HCT116 (cell line): ENCODE measurements at regions not wholly inside any gene's neighbourhood (a gene's known extent, or its start where the extent isn't known, plus 50 kb on each side); places are given as distances from the start of the nearest gene placed in this dataset.

Source experiments
- ATAC-seq: fragments of 200-7000 bp; cut with Tn5 transposase; 2 replicates; pipeline ENCODE4 v1.9.1; 2020; ENCODE audit warnings: mild to moderate bottlenecking, moderate library complexity
- BruUV-seq: library from RNA; stranded (reverse); fragments of 400-500 nt; replicated peaks from 2 replicates; lab custom pipeline; 2021; lab: Mats Ljungman, UMichigan
- CTCF ChIA-PET: fragments of 300-600 bp; sonication (Branson Sonifier 250); formaldehyde crosslinking; loops from one replicate; lab custom pipeline; 2021; ENCODE audit warnings: antibody characterized with exemption; lab: Charles Lee
- POLR2A ChIA-PET: fragments of 300-600, 350-600 bp; sonication (Branson Sonifier 250); formaldehyde crosslinking; loops from one replicate; lab custom pipeline; 2021; ENCODE audit warnings: antibody characterized with exemption; lab: Charles Lee
- RAD21 ChIA-PET, 2 experiments: fragments of 300-600 bp; sonication (Branson Sonifier 250); formaldehyde crosslinking; loops; one replicate each; lab custom pipeline; 2023; ENCODE audit warnings: low total read pairs in 2 of 2; ENCODE audit not compliant: uncharacterized antibody in 2 of 2, unreplicated experiment in 2 of 2, low non-redundant PET in 1 of 2; lab: Charles Lee
- DNase-seq: peaks from one replicate; pipeline ENCODE4 v3.0.0-alpha.2; 2010; ENCODE audit warnings: low read depth, low spot score
- H2AFZ ChIP-seq: fragments of 200-600 bp; shearing (Covaris generic), sonication (generic); 2 replicates; pipeline ENCODE4 v1.6.1; 2017; ENCODE audit warnings: low read depth, mixed run types, mixed read lengths, antibody characterized with exemption, low read length; ENCODE audit not compliant: poor library complexity, severe bottlenecking
- H3K27ac ChIP-seq: 2 replicates; pipeline ENCODE4 v1.5.1; 2012; ENCODE audit warnings: low read depth, low read length
- H3K27me3 ChIP-seq: fragments of 200-600 bp; sonication (generic); 2 replicates; pipeline ENCODE4 v1.6.1; 2016; ENCODE audit warnings: mixed run types, low read length, mixed read lengths; ENCODE audit not compliant: insufficient read depth
- H3K36me3 ChIP-seq, 2 experiments: fragments of 200-500 bp in 1 of 2; fragments of 200-600 bp in 1 of 2; sonication (Bioruptor generic) in 1 of 2; sonication (generic) in 1 of 2; 2 replicates each; pipeline versions ENCODE4 v1.5.1 to v1.6.1; 2014 to 2016; ENCODE audit warnings: low read length in 2 of 2, inconsistent platforms in 1 of 2, mixed read lengths in 1 of 2, mixed run types in 1 of 2; ENCODE audit not compliant: insufficient read depth in 2 of 2, control insufficient read depth in 1 of 2
- H3K4me1 ChIP-seq, 2 experiments: fragments of 200-600 bp in 1 of 2; sonication (generic) in 1 of 2; 2 replicates each; pipeline versions ENCODE4 v1.5.1 to v1.6.1; 2012 to 2017; ENCODE audit warnings: low read length in 2 of 2, inconsistent platforms in 1 of 2, mild to moderate bottlenecking in 1 of 2, mixed read lengths in 1 of 2, mixed run types in 1 of 2, moderate library complexity in 1 of 2; ENCODE audit not compliant: insufficient read depth in 2 of 2, control insufficient read depth in 1 of 2
- H3K4me2 ChIP-seq: fragments of 200-600 bp; sonication (generic); 2 replicates; pipeline ENCODE4 v1.6.1; 2017; ENCODE audit warnings: mixed run types, low read length, mixed read lengths
- H3K4me3 ChIP-seq, 2 experiments: fragments of 200-600 bp in 1 of 2; sonication (generic) in 1 of 2; replicated peaks in 1 of 2; 2 replicates each; pipeline ENCODE4 v1.5.1; 2011 to 2016; ENCODE audit warnings: low read length in 2 of 2, control low read depth in 1 of 2, low read depth in 1 of 2, mild to moderate bottlenecking in 1 of 2, mixed read lengths in 1 of 2, mixed run types in 1 of 2
- H3K79me2 ChIP-seq: fragments of 200-600 bp; sonication (generic); 2 replicates; pipeline ENCODE4 v1.6.1; 2017; ENCODE audit warnings: mild to moderate bottlenecking, mixed run types, low read length, moderate library complexity, mixed read lengths; ENCODE audit not compliant: insufficient read depth
- H3K9ac ChIP-seq: fragments of 200-600 bp; sonication (generic); 2 replicates; pipeline ENCODE4 v1.6.1; 2016; ENCODE audit warnings: low read length, mixed read lengths
- H3K9me2 ChIP-seq: fragments of 200-600 bp; sonication (generic), shearing (Covaris generic); 2 replicates; pipeline ENCODE4 v1.6.1; 2017; ENCODE audit warnings: mixed run types, mild to moderate bottlenecking, moderate library complexity; ENCODE audit not compliant: insufficient read depth
- H3K9me3 ChIP-seq, 2 experiments: fragments of 200-500 bp in 1 of 2; fragments of 200-600 bp in 1 of 2; sonication (Bioruptor generic) in 1 of 2; sonication (generic) in 1 of 2; 2 replicates each; pipeline ENCODE4 v1.6.1; 2014 to 2017; ENCODE audit warnings: low read length in 2 of 2, mixed read lengths in 2 of 2, inconsistent platforms in 1 of 2, low read depth in 1 of 2, mild to moderate bottlenecking in 1 of 2, mixed run types in 1 of 2, moderate library complexity in 1 of 2; ENCODE audit not compliant: control insufficient read depth in 1 of 2, insufficient read depth in 1 of 2
- H4K20me1 ChIP-seq: fragments of 200-600 bp; sonication (generic), shearing (Covaris generic); 2 replicates; pipeline ENCODE4 v1.6.1; 2017; ENCODE audit warnings: mixed run types, mild to moderate bottlenecking, moderate library complexity; ENCODE audit not compliant: insufficient read depth
- CTCF ChIP-seq, 3 experiments: fragments of 200-600 bp in 1 of 3; sonication (generic) in 1 of 3; IDR thresholded peaks in 2 of 3; conservative IDR thresholded peaks in 1 of 3; 2 replicates each; pipeline ENCODE4 v1.5.1; 2012 to 2017; ENCODE audit warnings: low read depth in 2 of 3, low read length in 2 of 3, antibody characterized with exemption in 1 of 3, borderline replicate concordance in 1 of 3, control low read depth in 1 of 3, mild to moderate bottlenecking in 1 of 3, mixed read lengths in 1 of 3, mixed run types in 1 of 3, moderate library complexity in 1 of 3; ENCODE audit not compliant: insufficient read depth in 1 of 3
- EZH2 ChIP-seq: fragments of 200-600 bp; sonication (generic); IDR thresholded peaks from 2 replicates; pipeline ENCODE4 v1.6.1; 2017; ENCODE audit warnings: antibody characterized with exemption, mixed run types
- JUND ChIP-seq: IDR thresholded peaks from 2 replicates; pipeline ENCODE4 v1.6.1; 2012
- REST ChIP-seq: IDR thresholded peaks from 2 replicates; pipeline ENCODE4 v1.6.1; 2012; ENCODE audit warnings: low read depth
- YY1 ChIP-seq: IDR thresholded peaks from 2 replicates; pipeline ENCODE4 v1.6.1; 2011; ENCODE audit warnings: low read length, low read depth, moderate library complexity, mild to moderate bottlenecking; ENCODE audit not compliant: insufficient replicate concordance; ENCODE audit errors: extremely low read depth
- ZBTB33 ChIP-seq: IDR thresholded peaks from 2 replicates; pipeline ENCODE4 v1.6.1; 2011; ENCODE audit warnings: mild to moderate bottlenecking, low read length, moderate library complexity; ENCODE audit not compliant: insufficient replicate concordance; ENCODE audit errors: extremely low read depth
- intact Hi-C: fragments of 100-400 bp; cut with micrococcal nuclease; formaldehyde crosslinking; loops from 2 replicates; pipeline ENCODE4 v1.10.0; 2022
- TF ChIP-seq, protein P1 (sequence below): IDR thresholded peaks from 2 replicates; pipeline ENCODE4 v1.6.1; 2012
- TF ChIP-seq, protein P2 (sequence below): IDR thresholded peaks from 2 replicates; pipeline ENCODE4 v1.6.1; 2012

- CTCF ChIA-PET = no interaction called here
- H3K4me2 ChIP-seq = no peak overlapping the region
- H3K4me3 ChIP-seq = no peak overlapping the region
- H4K20me1 ChIP-seq = no peaks in the 10 kb centered on the region
- H3K4me1 ChIP-seq = no peaks in the 10 kb centered on the region
- no peak overlapping the region for H2AFZ ChIP-seq
- ATAC-seq (no peak), DNase-seq (no peak)
- H3K27ac ChIP-seq = no peak overlapping the region
- BruUV-seq = no TSS peak
- H3K9me2 ChIP-seq = no peaks in the 10 kb centered on the region
- H3K36me3 ChIP-seq = no peaks in the 10 kb centered on the region
- intact Hi-C loops = no loop called here
- RAD21 ChIA-PET = no interaction called here
- H3K79me2 ChIP-seq = no peaks in the 10 kb centered on the region
- no peaks in the 10 kb centered on the region; a peak in 1 of 4 replicates for H3K9me3 ChIP-seq
- POLR2A ChIA-PET = no interaction called here
- no peak for TF ChIP-seq ZBTB33
- TF ChIP-seq JUND = no peak
- no peak for TF ChIP-seq CTCF (IDR thresholded peaks at IDR 0.05 in 2 of 3, conservative IDR thresholded peaks at IDR 0.05 in 1 of 3; ENCODE audit: borderline replicate concordance in 1 of 3, insufficient read depth in 1 of 3, low read depth in 2 of 3, low read length in 2 of 3)
- TF ChIP-seq REST = no peak
- TF ChIP-seq EZH2 = no peak
- TF ChIP-seq, protein P1, sequence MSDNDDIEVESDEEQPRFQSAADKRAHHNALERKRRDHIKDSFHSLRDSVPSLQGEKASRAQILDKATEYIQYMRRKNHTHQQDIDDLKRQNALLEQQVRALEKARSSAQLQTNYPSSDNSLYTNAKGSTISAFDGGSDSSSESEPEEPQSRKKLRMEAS = no peak
- no peak for TF ChIP-seq YY1
- TF ChIP-seq, protein P2, sequence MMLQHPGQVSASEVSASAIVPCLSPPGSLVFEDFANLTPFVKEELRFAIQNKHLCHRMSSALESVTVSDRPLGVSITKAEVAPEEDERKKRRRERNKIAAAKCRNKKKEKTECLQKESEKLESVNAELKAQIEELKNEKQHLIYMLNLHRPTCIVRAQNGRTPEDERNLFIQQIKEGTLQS = no peak
- H3K9ac ChIP-seq = no peak overlapping the region
- H3K27me3 ChIP-seq = no peaks in the 10 kb centered on the region
Measured at GRCh38 chrX:35625714-35626113, 172.4 kb upstream of the MAGEB16 start.
